CD4-positive, alpha-beta T cell treated with Interleukin-21 for 1 hour (primary cell): ENCODE measurements at regions not wholly inside any gene's neighbourhood (a gene's known extent, or its start where the extent isn't known, plus 50 kb on each side); places are given as distances from the start of the nearest gene placed in this dataset.

Experiments used
- DNase-seq: peaks from one replicate; pipeline ENCODE4 v3.0.0-alpha.2; 2020

DNA sequence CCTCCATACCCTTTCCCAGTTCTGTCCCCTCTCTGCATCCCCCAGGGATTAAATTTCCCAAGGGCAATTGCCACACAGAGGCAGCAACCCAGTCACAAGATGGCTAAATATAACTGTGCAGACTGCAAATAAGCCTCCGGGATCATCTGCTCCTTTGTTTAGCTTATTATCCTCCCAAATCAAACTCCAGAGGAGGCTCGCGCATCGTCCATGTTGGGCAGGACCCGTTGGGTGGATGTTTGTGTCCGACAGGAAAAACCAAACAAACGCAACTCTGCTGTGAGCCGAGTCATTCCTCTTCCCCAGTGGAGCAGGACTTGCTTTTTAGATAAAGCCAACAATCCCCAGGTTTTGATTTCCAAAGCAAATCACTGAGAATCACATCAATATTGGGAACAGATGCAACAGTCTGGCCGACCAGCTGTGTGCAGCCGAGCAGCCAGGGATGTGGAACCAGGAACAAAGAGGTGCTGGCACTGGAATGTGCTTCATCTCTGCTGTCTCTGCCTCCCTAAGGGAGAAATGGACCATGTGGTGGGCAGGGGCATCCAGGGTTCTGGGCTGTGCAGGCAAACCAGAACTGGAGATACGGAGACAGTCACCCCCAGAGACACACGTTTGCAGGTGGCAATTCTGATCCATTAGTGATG lies 89.8 kb downstream of the PTTG1 start:
- no peak for DNase-seq
